Activated B cell treated with CpG ODN at 0.5 μM for 24 hours (primary cell): ENCODE measurements at regions not wholly inside any gene's neighbourhood (a gene's known extent, or its start where the extent isn't known, plus 50 kb on each side); places are given as distances from the start of the nearest gene placed in this dataset.
"Not testable (repeated sequence)": the region's sequence is repeated elsewhere in the genome, so short reads cannot be mapped to it uniquely, and the experiment has no call there.

Experiments used
- ATAC-seq: fragments of 200-7000 bp; cut with Tn5 transposase; one replicate; pipeline ENCODE4 v1.10.0; 2021; ENCODE audit warnings: low read depth, mild to moderate bottlenecking, moderate library complexity
- CTCF ChIA-PET: fragments of 350-600 bp; sonication (Branson Sonifier 250); formaldehyde crosslinking; loops from one replicate; lab custom pipeline; 2021; ENCODE audit warnings: antibody characterized with exemption; lab: Charles Lee
- POLR2A ChIA-PET: fragments of 350-600 bp; sonication (Branson Sonifier 250); formaldehyde crosslinking; loops from one replicate; lab custom pipeline; 2021; ENCODE audit warnings: antibody characterized with exemption; lab: Charles Lee
- DNase-seq: peaks from one replicate; pipeline ENCODE4 v3.0.0; 2022
- H3K27ac Mint-ChIP-seq: one replicate; pipeline ENCODE4 v1.8.0; 2020; ENCODE audit warnings: mixed read lengths
- H3K27me3 Mint-ChIP-seq: one replicate; pipeline ENCODE4 v1.8.0; 2021; ENCODE audit warnings: mixed read lengths
- H3K36me3 Mint-ChIP-seq: one replicate; pipeline ENCODE4 v1.8.0; 2021; ENCODE audit warnings: low read depth, mixed read lengths
- H3K4me1 Mint-ChIP-seq: one replicate; pipeline ENCODE4 v1.8.0; 2021; ENCODE audit warnings: mixed read lengths
- H3K4me3 Mint-ChIP-seq: one replicate; pipeline ENCODE4 v1.8.0; 2020; ENCODE audit warnings: mild to moderate bottlenecking, mixed read lengths
- H3K9me3 Mint-ChIP-seq: one replicate; pipeline ENCODE4 v1.8.0; 2020; ENCODE audit warnings: mixed read lengths
- intact Hi-C: fragments of 100-400 bp; cut with micrococcal nuclease; formaldehyde crosslinking; loops from one replicate; pipeline ENCODE4 v1.15.1; 2024
- TF ChIP-seq, protein P1 (sequence below): fragments of 200-600 bp; IDR thresholded peaks from one replicate; pipeline ENCODE4 v1.8.0; 2022; ENCODE audit warnings: antibody characterized with exemption, mild to moderate bottlenecking

DNA sequence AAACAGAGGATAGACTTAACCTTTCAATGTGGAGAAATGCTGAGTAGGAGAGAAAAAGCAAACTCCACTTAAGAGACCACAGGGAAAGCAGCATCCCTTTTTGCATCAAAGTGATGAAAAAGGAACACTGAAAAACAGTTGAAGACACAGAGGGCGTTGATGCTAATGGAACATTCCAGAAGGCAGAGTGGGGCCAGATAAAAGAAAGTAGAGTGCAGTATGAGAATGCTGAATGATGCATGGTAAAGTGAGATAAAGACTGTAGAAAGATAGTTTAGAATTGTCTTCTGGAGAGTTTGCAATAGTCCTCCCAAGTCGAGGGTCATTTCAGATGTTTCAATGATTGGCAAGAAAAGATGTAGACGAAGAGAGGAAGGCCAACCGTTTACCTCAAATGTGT, 574.3 kb downstream of the PRR16 start:
- ChIA-PET POLR2A (no interaction called here), CTCF (no interaction called here)
- peaks cover 8% of the 10 kb centered on the region for H3K9me3 Mint-ChIP-seq
- H3K4me3 Mint-ChIP-seq: no peak overlapping the region
- no peak for DNase-seq
- H3K27me3 Mint-ChIP-seq: no peaks in the 10 kb centered on the region
- TF ChIP-seq, protein P1, sequence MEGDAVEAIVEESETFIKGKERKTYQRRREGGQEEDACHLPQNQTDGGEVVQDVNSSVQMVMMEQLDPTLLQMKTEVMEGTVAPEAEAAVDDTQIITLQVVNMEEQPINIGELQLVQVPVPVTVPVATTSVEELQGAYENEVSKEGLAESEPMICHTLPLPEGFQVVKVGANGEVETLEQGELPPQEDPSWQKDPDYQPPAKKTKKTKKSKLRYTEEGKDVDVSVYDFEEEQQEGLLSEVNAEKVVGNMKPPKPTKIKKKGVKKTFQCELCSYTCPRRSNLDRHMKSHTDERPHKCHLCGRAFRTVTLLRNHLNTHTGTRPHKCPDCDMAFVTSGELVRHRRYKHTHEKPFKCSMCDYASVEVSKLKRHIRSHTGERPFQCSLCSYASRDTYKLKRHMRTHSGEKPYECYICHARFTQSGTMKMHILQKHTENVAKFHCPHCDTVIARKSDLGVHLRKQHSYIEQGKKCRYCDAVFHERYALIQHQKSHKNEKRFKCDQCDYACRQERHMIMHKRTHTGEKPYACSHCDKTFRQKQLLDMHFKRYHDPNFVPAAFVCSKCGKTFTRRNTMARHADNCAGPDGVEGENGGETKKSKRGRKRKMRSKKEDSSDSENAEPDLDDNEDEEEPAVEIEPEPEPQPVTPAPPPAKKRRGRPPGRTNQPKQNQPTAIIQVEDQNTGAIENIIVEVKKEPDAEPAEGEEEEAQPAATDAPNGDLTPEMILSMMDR: no peak
- H3K4me1 Mint-ChIP-seq: no peaks in the 10 kb centered on the region
- intact Hi-C loops: no loop called here
- H3K27ac Mint-ChIP-seq: no peak overlapping the region
- ATAC-seq: no peak
- no peaks in the 10 kb centered on the region for H3K36me3 Mint-ChIP-seq

DNA sequence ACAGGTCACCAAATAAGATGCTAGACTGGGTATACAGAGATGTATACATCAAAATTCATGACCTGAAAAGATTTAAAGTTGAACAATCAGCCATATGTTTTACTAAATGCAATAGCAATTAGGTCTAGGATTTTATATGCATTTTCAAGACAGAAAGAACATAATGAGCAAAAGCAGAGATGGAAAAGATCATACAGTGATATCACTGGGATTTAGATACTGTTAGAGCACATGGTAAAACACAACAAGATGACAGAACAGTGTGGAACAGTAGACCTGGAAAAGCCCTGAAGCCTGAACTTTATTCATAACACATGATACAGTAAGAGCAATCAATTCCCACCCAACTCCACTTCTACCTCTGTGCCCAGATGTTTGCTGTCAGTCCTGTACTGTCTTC, 585.9 kb downstream of the PRR16 start:
- ChIA-PET CTCF (no interaction called here), POLR2A (no interaction called here)
- Mint-ChIP-seq H3K27me3 (no peaks in the 10 kb centered on the region), H3K27ac (no peak overlapping the region), H3K4me3 (no peak overlapping the region), H3K9me3 (no peaks in the 10 kb centered on the region), H3K36me3 (no peaks in the 10 kb centered on the region), H3K4me1 (no peaks in the 10 kb centered on the region)
- ATAC-seq (no peak), DNase-seq (no peak)
- intact Hi-C loops: no loop called here
- TF ChIP-seq, protein P1: no peak

DNA sequence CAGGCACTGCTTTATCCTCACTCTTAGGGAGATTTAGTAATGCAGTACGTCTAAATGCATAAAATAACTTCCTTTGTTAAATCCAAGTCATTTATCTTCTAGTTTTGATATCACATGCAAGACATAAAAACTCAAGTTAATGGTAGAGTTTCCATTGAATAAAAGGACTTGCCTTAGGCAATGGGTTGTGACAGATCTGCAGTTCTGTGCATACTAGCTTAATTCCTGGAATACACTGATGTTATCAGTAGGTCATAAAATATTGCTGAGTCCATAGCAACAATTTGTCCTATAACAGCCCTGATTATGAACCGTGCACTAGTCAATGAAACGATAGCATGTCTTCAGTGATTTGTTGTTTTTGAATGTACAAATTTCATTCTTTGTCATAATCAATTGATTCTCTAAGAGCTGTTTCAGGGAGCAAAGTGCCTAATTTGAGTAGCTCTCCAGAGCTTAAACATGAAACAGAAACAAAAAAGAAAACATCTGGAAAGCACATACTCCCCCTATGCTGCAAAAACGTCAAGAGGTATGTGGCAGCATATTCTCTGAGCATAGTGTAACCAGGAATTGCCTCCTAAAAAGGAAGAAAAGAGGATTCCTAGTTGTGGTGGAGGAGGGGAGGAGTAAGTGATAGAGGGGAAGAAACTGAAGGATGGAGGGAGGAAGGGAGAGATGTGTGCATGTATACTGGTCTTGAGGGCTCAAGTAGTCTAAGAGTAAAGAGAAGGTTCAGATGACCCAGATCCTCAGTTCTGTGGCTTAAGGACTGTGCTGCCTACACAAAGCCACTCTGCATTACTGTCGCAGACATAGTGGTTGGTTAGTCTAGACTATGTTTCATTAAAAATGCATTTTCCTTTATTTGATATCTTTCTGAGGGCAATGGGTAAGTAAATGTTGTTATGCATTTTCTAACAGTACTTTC, 589.2 kb downstream of the PRR16 start:
- intact Hi-C loops: no loop called here
- ChIA-PET CTCF (no interaction called here), POLR2A (no interaction called here)
- no peak overlapping the region for H3K27ac Mint-ChIP-seq
- no peaks in the 10 kb centered on the region for H3K36me3 Mint-ChIP-seq
- H3K4me3 Mint-ChIP-seq: no peak overlapping the region
- H3K9me3 Mint-ChIP-seq: no peaks in the 10 kb centered on the region
- no peaks in the 10 kb centered on the region for H3K4me1 Mint-ChIP-seq
- ATAC-seq (no peak), DNase-seq (no peak)
- H3K27me3 Mint-ChIP-seq: no peaks in the 10 kb centered on the region
- TF ChIP-seq, protein P1: no peak

DNA sequence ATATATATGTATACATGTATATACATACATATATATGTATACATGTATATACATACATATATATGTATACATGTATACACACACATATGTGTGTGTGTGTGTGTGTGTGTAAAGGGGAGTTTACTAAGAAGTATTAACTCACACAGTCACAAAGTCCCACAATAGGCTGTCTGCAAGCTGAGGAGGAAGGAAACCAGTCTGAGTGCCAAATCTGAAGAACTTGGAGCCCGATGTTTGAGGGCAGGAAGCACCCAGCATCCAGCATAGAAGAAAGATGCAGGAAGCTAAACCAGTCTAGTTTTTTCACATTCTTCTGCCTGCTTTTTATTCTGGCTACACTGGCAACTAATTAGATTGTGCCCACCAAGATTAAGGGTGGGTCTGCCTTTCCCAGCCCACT, 591.5 kb downstream of the PRR16 start:
- no peak for DNase-seq
- Mint-ChIP-seq H3K9me3 (no peaks in the 10 kb centered on the region), H3K36me3 (no peaks in the 10 kb centered on the region), H3K4me1 (no peaks in the 10 kb centered on the region), H3K27me3 (no peaks in the 10 kb centered on the region), H3K4me3 (no peak overlapping the region), H3K27ac (no peak overlapping the region)
- POLR2A ChIA-PET: no interaction called here
- TF ChIP-seq, protein P1: no peak
- CTCF ChIA-PET: no interaction called here
- intact Hi-C loops: no loop called here
- no peak for ATAC-seq

DNA sequence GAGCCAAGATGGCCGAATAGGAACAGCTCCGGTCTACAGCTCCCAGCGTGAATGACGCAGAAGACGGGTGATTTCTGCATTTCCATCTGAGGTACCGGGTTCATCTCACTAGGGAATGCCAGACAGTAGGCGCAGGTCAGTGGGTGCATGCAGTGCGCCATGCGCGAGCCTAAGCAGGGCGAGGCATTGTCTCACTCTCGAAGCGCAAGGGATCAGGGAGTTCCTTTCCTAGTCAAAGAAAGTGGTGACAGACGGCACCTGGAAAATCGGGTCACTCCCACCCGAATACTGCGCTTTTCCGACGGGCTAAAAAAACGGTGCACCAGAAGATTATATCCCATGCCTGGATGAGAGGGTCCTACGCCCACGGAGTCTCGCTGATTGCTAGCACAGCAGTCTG, 600.1 kb downstream of the PRR16 start:
- intact Hi-C loops, H3K36me3 Mint-ChIP-seq, H3K4me3 Mint-ChIP-seq, CTCF ChIA-PET, H3K9me3 Mint-ChIP-seq, POLR2A ChIA-PET, DNase-seq, ATAC-seq, H3K4me1 Mint-ChIP-seq, H3K27ac Mint-ChIP-seq, H3K27me3 Mint-ChIP-seq: not testable (repeated sequence)
